ENCODE measurements at regions not wholly inside any gene's neighbourhood (a gene's known extent, or its start where the extent isn't known, plus 50 kb on each side); places are given as distances from the start of the nearest gene placed in this dataset.
"Not testable (repeated sequence)": the region's sequence is repeated elsewhere in the genome, so short reads cannot be mapped to it uniquely, and the experiment has no call there.

- Mint-ChIP-seq H3K27ac (ENCODE audit: unreplicated experiment) (no peak overlapping the region), H3K4me3 (ENCODE audit: unreplicated experiment) (peak overlapping the region; percentile 5), H3K36me3 (ENCODE audit: unreplicated experiment) (peaks cover 9% of the 10 kb centered on the region), H3K27me3 (ENCODE audit: unreplicated experiment) (no peaks in the 10 kb centered on the region), H3K9me3 (ENCODE audit: unreplicated experiment) (no peaks in the 10 kb centered on the region), H3K4me1 (ENCODE audit: unreplicated experiment) (peaks cover 25% of the 10 kb centered on the region)
- TF ChIP-seq, protein P1, sequence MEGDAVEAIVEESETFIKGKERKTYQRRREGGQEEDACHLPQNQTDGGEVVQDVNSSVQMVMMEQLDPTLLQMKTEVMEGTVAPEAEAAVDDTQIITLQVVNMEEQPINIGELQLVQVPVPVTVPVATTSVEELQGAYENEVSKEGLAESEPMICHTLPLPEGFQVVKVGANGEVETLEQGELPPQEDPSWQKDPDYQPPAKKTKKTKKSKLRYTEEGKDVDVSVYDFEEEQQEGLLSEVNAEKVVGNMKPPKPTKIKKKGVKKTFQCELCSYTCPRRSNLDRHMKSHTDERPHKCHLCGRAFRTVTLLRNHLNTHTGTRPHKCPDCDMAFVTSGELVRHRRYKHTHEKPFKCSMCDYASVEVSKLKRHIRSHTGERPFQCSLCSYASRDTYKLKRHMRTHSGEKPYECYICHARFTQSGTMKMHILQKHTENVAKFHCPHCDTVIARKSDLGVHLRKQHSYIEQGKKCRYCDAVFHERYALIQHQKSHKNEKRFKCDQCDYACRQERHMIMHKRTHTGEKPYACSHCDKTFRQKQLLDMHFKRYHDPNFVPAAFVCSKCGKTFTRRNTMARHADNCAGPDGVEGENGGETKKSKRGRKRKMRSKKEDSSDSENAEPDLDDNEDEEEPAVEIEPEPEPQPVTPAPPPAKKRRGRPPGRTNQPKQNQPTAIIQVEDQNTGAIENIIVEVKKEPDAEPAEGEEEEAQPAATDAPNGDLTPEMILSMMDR (IDR thresholded peaks at IDR 0.05) = no peak
- DNase-seq (ENCODE audit: extremely low spot score, unreplicated experiment) = no peak
Measured at GRCh38 chr17:45581860-45582259, 91.3 kb upstream of the PLEKHM1 start.

- Mint-ChIP-seq H3K4me3 (ENCODE audit: unreplicated experiment) (peak overlapping the region; percentile 96), H3K9me3 (ENCODE audit: unreplicated experiment) (no peaks in the 10 kb centered on the region), H3K27me3 (ENCODE audit: unreplicated experiment) (no peaks in the 10 kb centered on the region), H3K27ac (ENCODE audit: unreplicated experiment) (peak overlapping the region; percentile 98), H3K36me3 (ENCODE audit: unreplicated experiment) (peaks cover 9% of the 10 kb centered on the region), H3K4me1 (ENCODE audit: unreplicated experiment) (peaks cover 25% of the 10 kb centered on the region)
- DNase-seq (ENCODE audit: extremely low spot score, unreplicated experiment) = peak; percentile 90
- TF ChIP-seq, protein P1 (IDR thresholded peaks at IDR 0.05) = no peak
Measured at GRCh38 chr17:45584092-45585036, 93.8 kb upstream of the PLEKHM1 start.

GRCh38 chr17:45585037-45585733, 94.7 kb upstream of the PLEKHM1 start:
- peak; percentile 89 for DNase-seq (ENCODE audit: extremely low spot score, unreplicated experiment)
- peak overlapping the region; percentile 96 for H3K4me3 Mint-ChIP-seq (ENCODE audit: unreplicated experiment)

GRCh38 chr17:45585794-45586650, 95.5 kb upstream of the PLEKHM1 start:
- H3K9me3 Mint-ChIP-seq (ENCODE audit: unreplicated experiment); H3K27me3 Mint-ChIP-seq (ENCODE audit: unreplicated experiment); DNase-seq (ENCODE audit: extremely low spot score, unreplicated experiment): not testable (repeated sequence)
- Mint-ChIP-seq H3K27ac (ENCODE audit: unreplicated experiment) (peak overlapping the region; percentile 72), H3K4me1 (ENCODE audit: unreplicated experiment) (peaks cover 25% of the 10 kb centered on the region), H3K4me3 (ENCODE audit: unreplicated experiment) (peak overlapping the region; percentile 96), H3K36me3 (ENCODE audit: unreplicated experiment) (peaks cover 13% of the 10 kb centered on the region)
- TF ChIP-seq, protein P1 (IDR thresholded peaks at IDR 0.05) = peak; percentile 43

More at GRCh38 chr17:45585037-45585733, 94.7 kb upstream of the PLEKHM1 start:
- peak overlapping the region; percentile 72 for H3K27ac Mint-ChIP-seq (ENCODE audit: unreplicated experiment)
- H3K36me3 Mint-ChIP-seq (ENCODE audit: unreplicated experiment) = peaks cover 13% of the 10 kb centered on the region
- peaks cover 25% of the 10 kb centered on the region for H3K4me1 Mint-ChIP-seq (ENCODE audit: unreplicated experiment)
- H3K9me3 Mint-ChIP-seq (ENCODE audit: unreplicated experiment); H3K27me3 Mint-ChIP-seq (ENCODE audit: unreplicated experiment): not testable (repeated sequence)
- TF ChIP-seq, protein P1 (IDR thresholded peaks at IDR 0.05) = peak; percentile 37

DNA sequence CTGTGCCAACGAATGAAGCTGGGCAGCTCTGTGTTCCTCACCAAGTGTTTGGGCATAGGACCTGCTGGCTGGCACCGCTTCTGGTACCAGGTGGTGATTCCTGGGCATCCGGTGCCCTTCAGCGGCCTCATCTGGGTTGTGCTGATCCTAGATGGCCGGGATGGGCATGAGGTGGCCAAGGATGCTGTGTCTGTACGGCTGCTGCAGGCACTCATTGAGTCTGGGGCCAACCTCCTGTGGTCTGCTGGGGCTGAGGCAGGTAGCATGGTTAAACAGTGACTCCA, 96.1 kb upstream of the PLEKHM1 start:
- H3K27me3 Mint-ChIP-seq (ENCODE audit: unreplicated experiment); H3K4me3 Mint-ChIP-seq (ENCODE audit: unreplicated experiment); H3K9me3 Mint-ChIP-seq (ENCODE audit: unreplicated experiment); H3K27ac Mint-ChIP-seq (ENCODE audit: unreplicated experiment); DNase-seq (ENCODE audit: extremely low spot score, unreplicated experiment): not testable (repeated sequence)
- Mint-ChIP-seq H3K4me1 (ENCODE audit: unreplicated experiment) (peaks cover 25% of the 10 kb centered on the region), H3K36me3 (ENCODE audit: unreplicated experiment) (peaks cover 13% of the 10 kb centered on the region)
